HepG2 (cell line): ENCODE measurements at regions not wholly inside any gene's neighbourhood (a gene's known extent, or its start where the extent isn't known, plus 50 kb on each side); places are given as distances from the start of the nearest gene placed in this dataset.

ENCODE experiments used
- ATAC-seq: fragments of 200-7000 bp; cut with Tn5 transposase; 3 replicates; pipeline ENCODE4 v1.9.1; 2020; ENCODE audit warnings: mild to moderate bottlenecking, moderate library complexity
- BruUV-seq: library from RNA; stranded (reverse); fragments of 400-500 nt; replicated peaks from 2 replicates; lab custom pipeline; 2021; lab: Mats Ljungman, UMichigan
- CTCF ChIA-PET: fragments of 300-600 bp; formaldehyde crosslinking; extraction: SDS; loops from one replicate; lab custom pipeline; 2021; ENCODE audit warnings: low total read pairs, inconsistent platforms, low intra/inter-chr PET ratio; lab: Yijun Ruan, JAX
- POLR2A ChIA-PET: fragments of 350-600 bp; sonication (Branson Sonifier 250); formaldehyde crosslinking; loops from one replicate; lab custom pipeline; 2020; ENCODE audit warnings: antibody characterized with exemption, inconsistent platforms; lab: Yijun Ruan, JAX
- DNase-seq: peaks from one replicate; pipeline ENCODE4 v3.0.0-alpha.2; 2015; ENCODE audit warnings: low spot score
- FAIRE-seq: peaks from 3 replicates; lab custom pipeline; 2011; peaks lifted over from hg19 to GRCh38; lab: Jason Lieb, UNC
- H2AFZ ChIP-seq: one replicate; pipeline ENCODE4 v1.6.1; 2011; ENCODE audit warnings: low read length, inconsistent platforms
- H3K27ac ChIP-seq: fragments of 300-600 bp; 3 replicates; pipeline ENCODE4 v1.8.0; 2011; ENCODE audit warnings: mixed run types, mild to moderate bottlenecking, mixed read lengths, low read length, inconsistent platforms; ENCODE audit not compliant: insufficient read depth; ENCODE audit errors: extremely low read length
- H3K27me3 ChIP-seq, 2 experiments: fragments of 200-600 bp in 1 of 2; 2 replicates in 1 of 2; 3 replicates in 1 of 2; pipeline versions ENCODE4 v1.6.0 to v1.8.0; 2011; ENCODE audit warnings: low read length in 2 of 2, mild to moderate bottlenecking in 2 of 2, moderate library complexity in 2 of 2, inconsistent platforms in 1 of 2; ENCODE audit not compliant: insufficient read depth in 2 of 2, control insufficient read depth in 1 of 2
- H3K36me3 ChIP-seq, 2 experiments: fragments of 200-600 bp in 1 of 2; replicated peaks in 1 of 2; 2 replicates in 1 of 2; 3 replicates in 1 of 2; pipeline versions ENCODE4 v1.5.1 to v1.8.0; 2011; ENCODE audit warnings: low read length in 2 of 2, inconsistent platforms in 1 of 2; ENCODE audit not compliant: insufficient read depth in 2 of 2, control insufficient read depth in 1 of 2
- H3K4me1 ChIP-seq: 2 replicates; pipeline ENCODE4 v1.5.1; 2012; ENCODE audit warnings: low read length, inconsistent platforms; ENCODE audit not compliant: insufficient read depth
- H3K4me2 ChIP-seq: 2 replicates; pipeline ENCODE4 v1.6.0; 2011; ENCODE audit warnings: low read depth, low read length, inconsistent platforms
- H3K4me3 ChIP-seq, 3 experiments: fragments of 200-600 bp in 1 of 3; sonication (generic), shearing (Covaris generic) in 1 of 3; replicated peaks in 1 of 3; 2 replicates each; pipeline ENCODE4 v1.5.1; 2011 to 2016; ENCODE audit warnings: low read length in 3 of 3, inconsistent platforms in 2 of 3, low read depth in 2 of 3, mild to moderate bottlenecking in 2 of 3, control low read depth in 1 of 3, mixed read lengths in 1 of 3; ENCODE audit not compliant: insufficient read depth in 1 of 3
- H3K79me2 ChIP-seq: one replicate; pipeline ENCODE4 v1.6.1; 2011; ENCODE audit warnings: low read length, inconsistent platforms; ENCODE audit not compliant: insufficient read depth
- H3K9ac ChIP-seq: 2 replicates; pipeline ENCODE4 v1.6.0; 2011; ENCODE audit warnings: mild to moderate bottlenecking, low read depth, low read length, inconsistent platforms; ENCODE audit not compliant: insufficient read depth
- H3K9me3 ChIP-seq: 2 replicates; pipeline ENCODE4 v1.5.1; 2012; ENCODE audit warnings: mild to moderate bottlenecking, low read length
- H4K20me1 ChIP-seq: 2 replicates; pipeline ENCODE4 v1.6.0; 2011; ENCODE audit warnings: inconsistent platforms, mild to moderate bottlenecking, low read length, moderate library complexity; ENCODE audit not compliant: insufficient read depth
- ATF7 ChIP-seq, 2 experiments: fragments of 450-650 bp in 1 of 2; sonication (generic) in 1 of 2; formaldehyde crosslinking in 1 of 2; IDR thresholded peaks; 2 replicates each; pipeline versions ENCODE4 v1.4.0 to v1.6.1; 2016 to 2020; ENCODE audit warnings: antibody characterized with exemption in 1 of 2, mild to moderate bottlenecking in 1 of 2, missing genetic modification reagents in 1 of 2
- RBAK ChIP-seq: sonication (generic); formaldehyde crosslinking; IDR thresholded peaks from 2 replicates; pipeline ENCODE4 v1.5.1; 2020; ENCODE audit warnings: mild to moderate bottlenecking, missing genetic modification reagents
- ZBTB10 ChIP-seq: sonication (generic); formaldehyde crosslinking; IDR thresholded peaks from 2 replicates; pipeline ENCODE4 v1.4.0; 2020; ENCODE audit warnings: missing genetic modification reagents, borderline replicate concordance
- WGBS: methylation state at CpG from one replicate; pipeline ENCODE4 v1.1.6; 2017; ENCODE audit warnings: low lambda C conversion rate; 5-methylcytosine and 5-hydroxymethylcytosine counted together
- in situ Hi-C: cut with HindIII; loops from 2 replicates; pipeline ENCODE4 v1.10.0; 2017; ENCODE audit warnings: low pct_unique_long_range_greater_than_20kb; ENCODE audit not compliant: extremely low pct_ligation_motif_present
- intact Hi-C: fragments of 100-400 bp; cut with micrococcal nuclease; formaldehyde crosslinking; loops from one replicate; pipeline ENCODE4 v1.10.0; 2022; ENCODE audit not compliant: unreplicated experiment
- TF ChIP-seq, protein P1 (sequence below): sonication (generic); formaldehyde crosslinking; IDR thresholded peaks from 2 replicates; pipeline ENCODE4 v1.8.0; 2022; ENCODE audit warnings: low read depth, missing genetic modification reagents

GRCh38 chr4:4803912-4804296 lies 55.6 kb upstream of the MSX1 start:
- Histone ChIP-seq H3K4me3 (no peak overlapping the region), H3K79me2 (no peaks in the 10 kb centered on the region), H3K9ac (no peak overlapping the region), H3K27ac (no peak overlapping the region), H4K20me1 (no peaks in the 10 kb centered on the region), H3K9me3 (no peaks in the 10 kb centered on the region), H3K4me1 (peaks cover 19% of the 10 kb centered on the region), H3K4me2 (no peak overlapping the region), H2AFZ (no peak overlapping the region), H3K36me3 (no peaks in the 10 kb centered on the region), H3K27me3 (no peaks in the 10 kb centered on the region)
- ATAC-seq: no peak
- TF ChIP-seq, protein P1, sequence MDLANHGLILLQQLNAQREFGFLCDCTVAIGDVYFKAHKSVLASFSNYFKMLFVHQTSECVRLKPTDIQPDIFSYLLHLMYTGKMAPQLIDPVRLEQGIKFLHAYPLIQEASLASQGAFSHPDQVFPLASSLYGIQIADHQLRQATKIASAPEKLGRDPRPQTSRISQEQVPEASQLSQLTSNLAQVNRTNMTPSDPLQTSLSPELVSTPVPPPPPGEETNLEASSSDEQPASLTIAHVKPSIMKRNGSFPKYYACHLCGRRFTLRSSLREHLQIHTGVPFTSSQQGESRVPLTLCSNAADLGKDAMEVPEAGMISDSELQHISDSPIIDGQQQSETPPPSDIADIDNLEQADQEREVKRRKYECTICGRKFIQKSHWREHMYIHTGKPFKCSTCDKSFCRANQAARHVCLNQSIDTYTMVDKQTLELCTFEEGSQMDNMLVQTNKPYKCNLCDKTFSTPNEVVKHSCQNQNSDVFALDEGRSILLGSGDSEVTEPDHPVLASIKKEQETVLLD (CRISPR knock-in tag): no peak
- TF ChIP-seq ZBTB10 (CRISPR knock-in tag): no peak
- TF ChIP-seq ATF7 (IDR thresholded peaks at IDR 0.05): 0 out of 2 replicates have a peak, but pooled peaks have one; percentile 6
- TF ChIP-seq ATF7 (CRISPR knock-in tag; IDR thresholded peaks at IDR 0.05): no peak
- TF ChIP-seq RBAK: peak; percentile 93
- in situ Hi-C loops: no loop called here
- no TSS peak for BruUV-seq
- ChIA-PET CTCF (no interaction called here), POLR2A (no interaction called here)
- DNase-seq: no peak
- no peak for FAIRE-seq
- intact Hi-C loops: no loop called here
- 89% methylated on average over 2 of the region's 2 CpGs for WGBS
